ENCODE measurements at regions not wholly inside any gene's neighbourhood (a gene's known extent, or its start where the extent isn't known, plus 50 kb on each side); places are given as distances from the start of the nearest gene placed in this dataset.

GRCh38 chr2:144713410-144713809 is 193.5 kb upstream of the ZEB2 start:
- H3K9ac ChIP-seq (ENCODE audit: low read depth in 1 of 3, low read length in 3 of 3): no peak overlapping the region
- no peak overlapping the region for H3K4me3 ChIP-seq (ENCODE audit: low read length in 3 of 3)
- H3K27ac ChIP-seq (ENCODE audit: low read depth, low read length): no peak overlapping the region
- H3K4me1 ChIP-seq (ENCODE audit: control insufficient read depth in 3 of 3, insufficient read depth in 3 of 3, low read length in 3 of 3): no peaks in the 10 kb centered on the region
- no peaks in the 10 kb centered on the region for H3K36me3 ChIP-seq (ENCODE audit: control insufficient read depth in 3 of 3, insufficient read depth in 3 of 3, low read length in 3 of 3)
- H3K9me3 ChIP-seq (ENCODE audit: control insufficient read depth in 3 of 3, low read length in 3 of 3): no peaks in the 10 kb centered on the region
- H3K27me3 ChIP-seq (ENCODE audit: control insufficient read depth in 3 of 3, insufficient read depth in 3 of 3, low read length in 3 of 3): no peaks in the 10 kb centered on the region

- Histone ChIP-seq H3K4me1 (ENCODE audit: control insufficient read depth in 3 of 3, insufficient read depth in 3 of 3, low read length in 3 of 3) (no peaks in the 10 kb centered on the region), H3K36me3 (ENCODE audit: control insufficient read depth in 3 of 3, insufficient read depth in 3 of 3, low read length in 3 of 3) (no peaks in the 10 kb centered on the region), H3K9ac (ENCODE audit: low read depth in 1 of 3, low read length in 3 of 3) (no peak overlapping the region), H3K27me3 (ENCODE audit: control insufficient read depth in 3 of 3, insufficient read depth in 3 of 3, low read length in 3 of 3) (no peaks in the 10 kb centered on the region), H3K9me3 (ENCODE audit: control insufficient read depth in 3 of 3, low read length in 3 of 3) (no peaks in the 10 kb centered on the region), H3K4me3 (ENCODE audit: low read length in 3 of 3) (no peak overlapping the region), H3K27ac (ENCODE audit: low read depth, low read length) (no peak overlapping the region)
Observed at GRCh38 chr2:144712550-144712940, 192.6 kb upstream of the ZEB2 start.

- H3K4me3 ChIP-seq (ENCODE audit: low read length in 3 of 3): no peak overlapping the region
- H3K9ac ChIP-seq (ENCODE audit: low read depth in 1 of 3, low read length in 3 of 3): no peak overlapping the region
- no peaks in the 10 kb centered on the region for H3K27me3 ChIP-seq (ENCODE audit: control insufficient read depth in 3 of 3, insufficient read depth in 3 of 3, low read length in 3 of 3)
Observed at GRCh38 chr2:144711630-144712549, 192.0 kb upstream of the ZEB2 start.

GRCh38 chr2:144711084-144711483 is 191.2 kb upstream of the ZEB2 start:
- Histone ChIP-seq H3K27me3 (ENCODE audit: control insufficient read depth in 3 of 3, insufficient read depth in 3 of 3, low read length in 3 of 3) (no peaks in the 10 kb centered on the region), H3K9me3 (ENCODE audit: control insufficient read depth in 3 of 3, low read length in 3 of 3) (no peaks in the 10 kb centered on the region), H3K36me3 (ENCODE audit: control insufficient read depth in 3 of 3, insufficient read depth in 3 of 3, low read length in 3 of 3) (no peaks in the 10 kb centered on the region), H3K27ac (ENCODE audit: low read depth, low read length) (no peak overlapping the region), H3K4me1 (ENCODE audit: control insufficient read depth in 3 of 3, insufficient read depth in 3 of 3, low read length in 3 of 3) (no peaks in the 10 kb centered on the region), H3K4me3 (ENCODE audit: low read length in 3 of 3) (no peak overlapping the region), H3K9ac (ENCODE audit: low read depth in 1 of 3, low read length in 3 of 3) (no peak overlapping the region)

More at GRCh38 chr2:144711630-144712549, 192.0 kb upstream of the ZEB2 start:
- H3K4me1 ChIP-seq (ENCODE audit: control insufficient read depth in 3 of 3, insufficient read depth in 3 of 3, low read length in 3 of 3): no peaks in the 10 kb centered on the region
- no peaks in the 10 kb centered on the region for H3K9me3 ChIP-seq (ENCODE audit: control insufficient read depth in 3 of 3, low read length in 3 of 3)
- no peaks in the 10 kb centered on the region for H3K36me3 ChIP-seq (ENCODE audit: control insufficient read depth in 3 of 3, insufficient read depth in 3 of 3, low read length in 3 of 3)
- H3K27ac ChIP-seq (ENCODE audit: low read depth, low read length): no peak overlapping the region

GRCh38 chr2:144708626-144709025 is 188.7 kb upstream of the ZEB2 start:
- Histone ChIP-seq H3K36me3 (ENCODE audit: control insufficient read depth in 3 of 3, insufficient read depth in 3 of 3, low read length in 3 of 3) (no peaks in the 10 kb centered on the region), H3K27me3 (ENCODE audit: control insufficient read depth in 3 of 3, insufficient read depth in 3 of 3, low read length in 3 of 3) (no peaks in the 10 kb centered on the region), H3K9me3 (ENCODE audit: control insufficient read depth in 3 of 3, low read length in 3 of 3) (no peaks in the 10 kb centered on the region), H3K4me3 (ENCODE audit: low read length in 3 of 3) (no peak overlapping the region), H3K27ac (ENCODE audit: low read depth, low read length) (no peak overlapping the region), H3K4me1 (ENCODE audit: control insufficient read depth in 3 of 3, insufficient read depth in 3 of 3, low read length in 3 of 3) (no peaks in the 10 kb centered on the region), H3K9ac (ENCODE audit: low read depth in 1 of 3, low read length in 3 of 3) (no peak overlapping the region)

- no peaks in the 10 kb centered on the region for H3K4me1 ChIP-seq (ENCODE audit: control insufficient read depth in 3 of 3, insufficient read depth in 3 of 3, low read length in 3 of 3)
- no peaks in the 10 kb centered on the region for H3K9me3 ChIP-seq (ENCODE audit: control insufficient read depth in 3 of 3, low read length in 3 of 3)
- no peaks in the 10 kb centered on the region for H3K36me3 ChIP-seq (ENCODE audit: control insufficient read depth in 3 of 3, insufficient read depth in 3 of 3, low read length in 3 of 3)
- H3K27me3 ChIP-seq (ENCODE audit: control insufficient read depth in 3 of 3, insufficient read depth in 3 of 3, low read length in 3 of 3): no peaks in the 10 kb centered on the region
- no peak overlapping the region for H3K9ac ChIP-seq (ENCODE audit: low read depth in 1 of 3, low read length in 3 of 3)
- H3K4me3 ChIP-seq (ENCODE audit: low read length in 3 of 3): no peak overlapping the region
- H3K27ac ChIP-seq (ENCODE audit: low read depth, low read length): no peak overlapping the region
Observed at GRCh38 chr2:144707736-144708326, 187.9 kb upstream of the ZEB2 start.

- H3K4me3 ChIP-seq (ENCODE audit: low read length in 3 of 3): no peak overlapping the region
- H3K27me3 ChIP-seq (ENCODE audit: control insufficient read depth in 3 of 3, insufficient read depth in 3 of 3, low read length in 3 of 3): no peaks in the 10 kb centered on the region
- no peak overlapping the region for H3K9ac ChIP-seq (ENCODE audit: low read depth in 1 of 3, low read length in 3 of 3)
- no peaks in the 10 kb centered on the region for H3K4me1 ChIP-seq (ENCODE audit: control insufficient read depth in 3 of 3, insufficient read depth in 3 of 3, low read length in 3 of 3)
- no peaks in the 10 kb centered on the region for H3K36me3 ChIP-seq (ENCODE audit: control insufficient read depth in 3 of 3, insufficient read depth in 3 of 3, low read length in 3 of 3)
- no peak overlapping the region for H3K27ac ChIP-seq (ENCODE audit: low read depth, low read length)
- no peaks in the 10 kb centered on the region for H3K9me3 ChIP-seq (ENCODE audit: control insufficient read depth in 3 of 3, low read length in 3 of 3)
Observed at GRCh38 chr2:144706647-144707046, 186.7 kb upstream of the ZEB2 start.

GRCh38 chr2:144705328-144706245 is 185.7 kb upstream of the ZEB2 start:
- Histone ChIP-seq H3K36me3 (ENCODE audit: control insufficient read depth in 3 of 3, insufficient read depth in 3 of 3, low read length in 3 of 3) (no peaks in the 10 kb centered on the region), H3K9me3 (ENCODE audit: control insufficient read depth in 3 of 3, low read length in 3 of 3) (no peaks in the 10 kb centered on the region), H3K27ac (ENCODE audit: low read depth, low read length) (no peak overlapping the region), H3K9ac (ENCODE audit: low read depth in 1 of 3, low read length in 3 of 3) (no peak overlapping the region), H3K4me3 (ENCODE audit: low read length in 3 of 3) (no peak overlapping the region), H3K4me1 (ENCODE audit: control insufficient read depth in 3 of 3, insufficient read depth in 3 of 3, low read length in 3 of 3) (no peaks in the 10 kb centered on the region), H3K27me3 (ENCODE audit: control insufficient read depth in 3 of 3, insufficient read depth in 3 of 3, low read length in 3 of 3) (no peaks in the 10 kb centered on the region)

- Histone ChIP-seq H3K4me1 (ENCODE audit: control insufficient read depth in 3 of 3, insufficient read depth in 3 of 3, low read length in 3 of 3) (no peaks in the 10 kb centered on the region), H3K9me3 (ENCODE audit: control insufficient read depth in 3 of 3, low read length in 3 of 3) (no peaks in the 10 kb centered on the region), H3K4me3 (ENCODE audit: low read length in 3 of 3) (no peak overlapping the region), H3K36me3 (ENCODE audit: control insufficient read depth in 3 of 3, insufficient read depth in 3 of 3, low read length in 3 of 3) (no peaks in the 10 kb centered on the region), H3K9ac (ENCODE audit: low read depth in 1 of 3, low read length in 3 of 3) (no peak overlapping the region), H3K27ac (ENCODE audit: low read depth, low read length) (no peak overlapping the region), H3K27me3 (ENCODE audit: control insufficient read depth in 3 of 3, insufficient read depth in 3 of 3, low read length in 3 of 3) (no peaks in the 10 kb centered on the region)
Observed at GRCh38 chr2:144704709-144705095, 184.8 kb upstream of the ZEB2 start.

Measured in skeletal muscle tissue (tissue), 3 donors.